Endothelial cell of umbilical vein (primary cell): ENCODE measurements at regions not wholly inside any gene's neighbourhood (a gene's known extent, or its start where the extent isn't known, plus 50 kb on each side); places are given as distances from the start of the nearest gene placed in this dataset.

Experiments used
- CTCF ChIP-seq, 2 donors: IDR thresholded peaks; 1 replicate in 1 of 2; 2 replicates in 1 of 2; pipeline ENCODE4 v1.5.1; 2011; ENCODE audit warnings: low read length in 2 of 2, mild to moderate bottlenecking in 2 of 2, moderate library complexity in 2 of 2, control low read depth in 1 of 2, inconsistent platforms in 1 of 2, low read depth in 1 of 2; ENCODE audit not compliant: insufficient read depth in 1 of 2; ENCODE audit errors: extremely low read depth in 1 of 2
- EZH2 ChIP-seq: IDR thresholded peaks from 2 replicates; pipeline ENCODE4 v1.6.1; 2012; ENCODE audit warnings: borderline replicate concordance, low read depth, mild to moderate bottlenecking, moderate library complexity, low read length, inconsistent platforms; ENCODE audit not compliant: severe bottlenecking
- FOS ChIP-seq: IDR thresholded peaks from 2 replicates; pipeline ENCODE4 v1.6.1; 2011; ENCODE audit warnings: mild to moderate bottlenecking, low read length, moderate library complexity, borderline replicate concordance; ENCODE audit not compliant: insufficient read depth
- JUN ChIP-seq: IDR thresholded peaks from 2 replicates; pipeline ENCODE4 v1.6.1; 2011; ENCODE audit warnings: borderline replicate concordance, low read depth; ENCODE audit not compliant: insufficient read length, insufficient read depth
- POLR2A ChIP-seq: IDR thresholded peaks from 2 replicates; pipeline ENCODE4 v1.6.1; 2012; ENCODE audit warnings: low read depth, mild to moderate bottlenecking, control low read depth, low read length
- POLR2AphosphoS5 ChIP-seq: IDR thresholded peaks from 2 replicates; pipeline ENCODE4 v1.6.1; 2012; ENCODE audit warnings: low read depth, mild to moderate bottlenecking, control low read depth, low read length, moderate library complexity; ENCODE audit not compliant: insufficient read depth
- TF ChIP-seq, protein P1 (sequence below): IDR thresholded peaks from 2 replicates; pipeline ENCODE4 v1.6.1; 2011; ENCODE audit not compliant: insufficient read depth, insufficient read length

DNA sequence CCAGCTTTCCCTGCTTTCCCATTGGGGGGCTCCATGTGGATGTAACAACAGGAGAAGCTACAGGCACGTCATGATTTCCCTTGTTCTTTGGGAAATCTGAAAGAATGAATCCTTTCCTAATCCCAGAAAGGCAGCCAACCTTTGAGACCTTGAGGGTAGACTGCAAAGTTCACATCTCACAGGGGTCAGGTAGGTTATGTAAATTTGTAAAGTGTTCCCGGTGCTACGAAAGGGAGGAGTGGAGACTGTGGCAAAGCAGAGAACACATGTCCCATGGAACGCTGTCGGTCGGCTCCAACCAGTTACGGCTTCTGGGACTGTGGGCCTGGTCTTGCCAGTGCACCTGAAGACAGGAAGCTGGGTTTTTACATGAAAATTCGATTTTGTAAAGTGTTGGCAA, 85.1 kb downstream of the RSPH3 start:
- TF ChIP-seq CTCF (IDR thresholded peaks at IDR 0.05; ENCODE audit: extremely low read depth in 1 of 2, insufficient read depth in 1 of 2, low read depth in 1 of 2, low read length in 2 of 2), result no peak
- TF ChIP-seq POLR2A, result no peak
- no peak for TF ChIP-seq POLR2AphosphoS5
- no peak for TF ChIP-seq EZH2
- TF ChIP-seq, protein P1, sequence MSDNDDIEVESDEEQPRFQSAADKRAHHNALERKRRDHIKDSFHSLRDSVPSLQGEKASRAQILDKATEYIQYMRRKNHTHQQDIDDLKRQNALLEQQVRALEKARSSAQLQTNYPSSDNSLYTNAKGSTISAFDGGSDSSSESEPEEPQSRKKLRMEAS, result no peak
- TF ChIP-seq JUN, result no peak
- TF ChIP-seq FOS, result no peak
